GM21619 (cell line): ENCODE measurements at regions not wholly inside any gene's neighbourhood (a gene's known extent, or its start where the extent isn't known, plus 50 kb on each side); places are given as distances from the start of the nearest gene placed in this dataset.

ENCODE experiments used
- ATAC-seq: cut with Tn5 transposase; IDR thresholded peaks from one replicate; pipeline ENCODE4 v1.9.1; 2021; ENCODE audit not compliant: unreplicated experiment

DNA sequence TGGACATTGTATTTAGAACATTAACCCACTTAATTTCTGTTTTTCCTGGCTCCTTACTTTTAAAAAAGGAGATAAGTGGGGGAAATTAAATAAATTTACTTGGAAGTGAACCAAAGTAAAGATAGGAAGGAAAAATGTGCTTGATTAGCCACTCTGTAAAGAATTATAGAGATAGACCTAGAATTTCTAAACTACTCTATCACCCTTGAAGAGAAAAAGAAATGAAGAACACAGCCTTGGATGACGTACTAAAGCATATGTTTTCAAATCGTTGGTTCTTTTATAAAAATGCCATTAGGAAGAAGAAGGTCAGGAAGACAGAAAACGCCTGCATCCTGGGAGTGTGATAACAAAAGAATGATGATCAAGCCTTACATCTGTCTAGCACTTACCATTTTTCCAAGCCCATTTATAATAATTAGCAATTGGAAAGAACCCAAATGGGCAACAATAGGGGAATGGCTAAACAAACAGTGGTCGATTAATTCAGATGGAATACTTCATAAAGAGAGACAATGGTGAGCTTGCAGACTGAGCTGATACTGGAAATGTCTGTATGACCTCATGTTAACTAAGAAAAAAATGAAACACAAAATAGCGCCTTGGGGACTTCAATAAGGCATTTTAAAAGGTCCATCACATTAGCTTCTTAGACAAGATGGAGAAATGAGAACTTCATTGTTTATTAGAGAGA is 81.0 kb upstream of the LRRC55 start:
- ATAC-seq: no peak

DNA sequence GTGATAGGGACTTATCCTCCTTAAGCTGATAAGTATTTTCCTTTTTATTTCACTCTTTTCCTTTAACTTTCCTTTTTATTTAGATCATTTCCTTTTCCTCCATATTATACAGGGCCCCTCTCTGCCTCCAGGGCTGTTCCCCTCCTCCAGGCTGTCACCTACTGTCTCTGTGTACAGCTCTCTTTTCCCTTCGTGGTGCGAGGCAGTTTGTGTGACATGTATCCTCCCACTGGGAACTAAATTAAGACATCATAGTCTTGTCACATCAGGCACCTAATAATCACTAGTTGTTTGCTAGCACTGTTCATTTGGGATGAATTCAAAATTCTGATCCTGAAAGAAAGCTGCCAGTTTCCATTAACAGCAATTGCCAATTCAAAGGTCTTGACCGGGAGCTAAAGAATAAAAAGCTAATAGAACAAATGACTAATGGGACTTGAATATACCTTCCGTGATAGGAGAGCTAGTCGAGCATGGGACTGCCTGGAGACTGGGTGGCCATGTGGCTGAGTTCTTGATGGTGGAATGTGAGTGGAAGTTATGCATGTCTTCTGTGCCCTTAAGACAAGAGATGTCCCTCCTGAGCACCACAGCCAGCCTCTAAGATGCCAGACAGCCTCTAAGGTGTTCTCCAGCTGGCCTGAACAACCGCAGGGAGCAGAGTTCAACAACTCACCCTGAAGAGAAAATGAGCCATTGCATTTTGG is 77.7 kb upstream of the LRRC55 start:
- no peak for ATAC-seq

DNA sequence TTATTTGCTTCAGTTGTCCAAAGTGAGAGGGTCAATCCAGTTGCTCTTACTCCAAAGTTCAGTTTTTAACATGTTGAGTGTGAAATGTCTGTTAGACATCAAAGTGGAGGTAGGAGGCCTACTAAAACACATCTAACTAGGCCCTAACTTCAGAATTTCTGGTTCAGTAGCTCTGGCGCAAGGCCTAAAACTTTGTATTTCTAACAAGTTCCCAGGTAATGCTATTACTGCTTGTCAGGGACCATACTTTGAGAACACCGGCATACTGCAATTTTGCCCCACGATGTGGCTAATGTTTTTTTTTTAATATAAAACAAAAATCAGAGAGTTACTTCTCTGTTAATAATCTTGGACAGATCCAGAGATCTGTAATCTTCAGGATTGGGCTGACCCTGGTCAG is 72.4 kb upstream of the LRRC55 start:
- ATAC-seq: no peak

DNA sequence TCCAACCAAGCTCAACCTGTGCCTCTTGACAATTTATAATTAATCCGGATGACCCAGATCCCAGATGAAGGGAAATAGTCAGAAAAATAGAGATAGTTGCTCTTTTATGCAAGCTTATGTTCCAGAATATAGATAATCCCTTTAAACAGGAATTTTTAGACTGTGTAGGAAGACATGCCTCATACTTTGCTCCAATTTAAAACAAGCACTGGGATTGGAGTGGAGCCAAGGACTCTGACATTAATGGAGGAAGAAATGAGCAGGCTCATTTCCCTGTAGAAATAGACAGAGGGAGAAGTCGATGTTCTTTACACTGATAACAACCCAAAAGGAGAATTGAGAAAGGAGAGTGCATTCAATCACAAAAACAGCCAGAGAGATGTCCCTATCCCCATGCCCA is 70.1 kb upstream of the LRRC55 start:
- no peak for ATAC-seq

DNA sequence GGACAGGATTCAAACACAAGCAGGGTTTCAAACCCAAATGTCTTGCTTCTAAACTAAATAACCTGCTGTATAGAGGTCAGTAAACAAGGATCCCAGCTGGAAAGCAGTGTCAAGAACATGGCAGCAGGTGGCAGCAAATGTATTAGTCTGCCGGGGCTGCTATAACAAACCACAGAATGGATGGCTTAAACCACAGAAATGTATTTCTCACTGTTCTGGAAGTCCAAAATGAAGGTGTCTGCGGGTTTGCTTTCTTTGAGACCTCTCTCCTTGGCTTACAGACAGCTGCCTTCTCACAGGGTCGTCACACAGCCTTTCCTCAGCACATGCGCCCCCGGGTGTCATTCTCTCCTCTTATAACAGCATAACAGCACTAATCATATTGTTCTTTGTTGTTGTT is 65.1 kb upstream of the LRRC55 start:
- ATAC-seq: peak; percentile 69

DNA sequence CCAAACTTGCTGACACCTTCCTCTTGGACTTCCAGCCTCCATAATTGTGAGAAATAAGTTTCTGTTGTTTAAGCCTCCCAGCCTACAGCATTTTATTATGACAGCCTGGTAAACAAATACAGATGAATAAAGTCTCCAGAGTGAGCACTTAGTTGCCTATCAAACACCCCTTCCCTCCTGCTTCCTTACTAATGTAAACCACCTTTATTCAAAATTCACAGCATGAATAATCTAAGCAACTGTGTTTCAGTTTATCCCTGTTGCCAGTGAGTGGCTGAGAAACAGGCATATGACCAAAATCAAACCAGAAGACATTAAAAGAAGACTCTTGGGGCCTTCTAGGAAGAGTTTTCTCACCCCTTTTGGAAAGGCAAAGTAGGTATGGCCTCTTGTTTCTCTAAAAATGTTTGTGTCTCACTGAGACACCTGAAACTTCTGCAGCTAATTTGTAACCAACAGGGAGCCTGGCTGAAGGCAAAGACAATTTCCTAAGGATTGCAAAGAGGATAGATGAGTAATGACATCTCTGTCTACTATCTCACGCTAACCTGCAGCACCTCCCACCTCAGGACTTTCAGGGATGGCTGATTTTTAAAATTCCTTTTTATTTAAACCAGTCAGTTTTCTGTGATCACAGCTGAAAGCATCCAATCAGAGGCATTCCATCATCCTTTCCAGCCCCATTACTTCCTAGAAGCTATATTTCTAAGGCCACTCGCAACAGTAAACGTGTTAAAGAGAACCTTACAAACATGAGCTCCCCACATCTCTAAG is 61.4 kb upstream of the LRRC55 start:
- ATAC-seq: no peak

DNA sequence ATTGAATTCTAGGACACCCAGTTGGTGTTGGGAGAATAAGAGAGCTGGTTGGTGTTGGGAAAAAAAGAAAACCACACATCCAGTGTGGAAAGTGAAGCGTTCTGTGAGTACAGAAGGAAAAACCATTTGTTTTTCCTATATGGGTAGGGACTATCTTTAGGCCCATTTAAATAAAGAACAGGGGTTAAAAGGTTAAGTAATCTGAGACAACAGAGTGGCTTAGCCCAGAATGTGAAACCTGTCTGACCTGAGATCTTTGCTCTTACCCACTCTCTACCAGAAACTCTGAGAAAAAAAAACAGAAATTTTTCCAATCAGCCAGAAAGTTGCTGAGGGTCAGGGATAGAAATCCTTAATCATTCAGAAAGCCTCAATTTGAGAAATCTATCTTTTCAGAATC is 59.8 kb upstream of the LRRC55 start:
- ATAC-seq: no peak

DNA sequence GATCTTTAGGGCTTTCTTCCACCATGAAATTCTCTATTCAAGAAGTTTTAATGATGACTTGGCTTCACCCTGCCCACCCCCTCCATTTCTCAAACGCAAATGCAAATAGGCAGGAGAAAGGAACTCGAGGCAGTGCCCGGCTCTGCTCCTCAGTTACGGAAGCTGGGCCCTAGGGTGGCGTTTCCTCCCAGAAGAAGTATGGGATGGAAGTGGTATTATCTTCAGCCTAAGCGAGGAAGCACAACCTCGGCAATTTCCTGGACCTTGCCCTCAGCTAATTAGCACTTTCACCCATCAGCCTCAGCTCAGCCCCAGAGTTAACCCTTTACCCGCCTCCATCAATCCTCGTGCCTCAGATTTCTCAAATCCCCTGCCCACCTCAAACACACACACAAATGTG is 58.2 kb upstream of the LRRC55 start:
- ATAC-seq: no peak

DNA sequence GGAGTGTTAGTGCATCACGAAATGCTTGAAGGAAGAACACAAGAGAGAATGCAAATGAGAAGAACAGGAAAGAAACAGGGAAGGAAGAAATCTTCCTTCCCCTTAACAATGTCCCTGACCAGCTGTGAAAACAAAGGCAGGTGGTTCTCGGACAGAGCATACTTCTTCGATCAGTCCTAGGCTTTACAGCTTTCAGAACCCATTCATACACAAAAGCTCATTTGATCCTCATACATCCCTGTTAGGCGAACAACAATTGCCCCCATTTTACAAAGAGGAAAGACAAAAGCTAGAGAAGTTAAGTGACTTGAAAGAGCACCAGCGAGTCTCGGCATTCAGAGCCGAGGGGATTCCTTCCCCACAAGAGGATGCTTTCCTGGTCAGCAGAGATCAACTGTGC is 57.2 kb upstream of the LRRC55 start:
- no peak for ATAC-seq

DNA sequence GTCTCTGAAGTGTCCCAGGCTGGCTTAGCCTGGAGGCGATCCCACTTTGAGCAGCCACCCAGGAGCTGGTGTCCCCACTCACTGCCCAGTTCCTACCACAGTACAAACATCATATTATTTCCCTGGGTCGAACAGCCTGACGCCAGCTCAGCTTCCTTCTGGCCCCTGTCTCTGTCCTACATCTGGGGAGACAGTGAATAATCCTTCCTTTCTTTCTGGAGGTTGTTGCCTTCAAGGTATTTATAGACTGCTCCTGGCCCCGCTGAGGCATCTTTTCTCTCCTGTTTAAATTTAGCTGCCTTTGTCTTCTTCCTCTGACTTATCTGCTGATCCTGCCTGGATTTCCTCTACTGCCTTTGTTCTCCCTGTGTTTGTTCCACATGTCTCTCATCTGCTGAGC is 56.8 kb upstream of the LRRC55 start:
- ATAC-seq: no peak

DNA sequence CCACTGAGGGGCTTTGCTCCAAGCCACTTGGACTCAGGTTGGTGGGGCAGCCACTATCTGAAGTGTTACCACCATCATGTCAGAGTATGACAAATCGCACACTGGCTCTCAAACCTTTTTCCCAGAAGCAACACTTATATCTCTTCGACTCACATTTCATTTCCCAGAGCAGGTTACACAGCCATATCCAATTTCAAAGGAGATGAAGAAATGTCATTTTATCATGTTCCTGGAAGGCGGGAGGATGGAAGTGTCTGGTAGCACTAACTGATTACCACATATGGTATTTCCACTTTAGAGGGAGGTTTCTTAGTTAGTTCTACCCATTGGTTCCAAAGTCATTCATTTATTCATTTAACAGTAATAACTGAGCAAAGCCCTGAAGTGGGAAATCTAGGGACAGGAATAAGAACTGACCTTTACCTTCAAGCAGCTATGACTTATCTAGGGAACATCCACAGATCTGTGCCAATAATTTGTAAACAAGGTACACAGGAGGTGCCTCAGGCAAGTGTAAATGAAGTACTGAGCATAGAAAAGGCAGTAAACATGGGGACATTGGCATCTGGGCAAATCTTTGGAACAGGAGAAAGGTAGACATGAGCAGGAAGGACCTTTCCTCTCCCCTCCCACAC is 54.9 kb upstream of the LRRC55 start:
- no peak for ATAC-seq

DNA sequence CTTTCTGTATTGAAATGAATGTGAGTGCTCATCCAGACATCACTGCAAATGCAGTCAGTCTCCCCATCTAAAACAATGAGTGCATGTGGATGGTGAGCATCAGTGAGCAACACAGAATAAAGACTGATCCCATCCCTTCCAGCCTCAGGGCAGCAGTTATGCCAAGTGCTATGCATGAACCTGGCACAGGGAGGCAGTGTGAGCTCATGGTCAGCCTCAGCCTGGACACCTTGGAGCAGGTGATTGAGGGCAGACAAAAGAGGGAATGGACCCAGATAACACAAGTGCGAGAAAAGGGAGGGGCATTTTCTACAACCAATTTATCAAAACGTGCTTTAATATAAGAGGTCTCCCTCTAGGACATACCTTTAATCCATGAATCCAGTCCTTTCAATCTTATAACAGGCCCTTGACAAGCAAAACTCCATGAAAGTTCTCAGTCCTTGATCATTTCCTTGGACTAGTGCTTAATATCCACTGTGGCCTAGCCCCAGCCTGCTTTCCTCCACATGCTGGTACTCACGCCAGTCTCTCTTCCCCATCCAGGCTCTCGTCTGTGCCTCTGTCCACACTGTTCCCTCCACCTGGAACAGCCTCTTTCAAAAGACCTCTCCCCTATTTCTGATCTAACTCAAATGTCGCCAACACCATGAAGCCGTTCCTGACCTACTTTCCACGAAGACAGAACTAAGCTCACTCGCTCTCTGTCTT is 50.5 kb upstream of the LRRC55 start:
- ATAC-seq: no peak
